H1 (cell line): ENCODE measurements at regions not wholly inside any gene's neighbourhood (a gene's known extent, or its start where the extent isn't known, plus 50 kb on each side); places are given as distances from the start of the nearest gene placed in this dataset.

Experiments used
- CTCF ChIA-PET: fragments of 300-600 bp; sonication (Branson Sonifier 250); formaldehyde crosslinking; loops from one replicate; lab custom pipeline; 2021; ENCODE audit not compliant: partially characterized antibody; lab: Charles Lee
- POLR2A ChIA-PET: fragments of 300-600 bp; sonication (Branson Sonifier 250); formaldehyde crosslinking; loops from one replicate; lab custom pipeline; 2021; ENCODE audit warnings: inconsistent platforms; ENCODE audit not compliant: partially characterized antibody; lab: Charles Lee
- DNase-seq, 2 experiments: peaks; one replicate each; pipeline versions ENCODE4 v3.0.0 to v3.0.0-alpha.2; 2010 to 2022; ENCODE audit warnings: low spot score in 2 of 2, low read depth in 1 of 2, mixed read lengths in 1 of 2
- FAIRE-seq: peaks from 2 replicates; lab custom pipeline; 2011; peaks lifted over from hg19 to GRCh38; lab: Jason Lieb, UNC
- H2AFZ ChIP-seq: 2 replicates; pipeline ENCODE4 v1.8.1; 2012; ENCODE audit warnings: low read length, inconsistent platforms
- H2AK5ac ChIP-seq: 2 replicates; pipeline ENCODE4 v1.6.1; 2013; ENCODE audit warnings: low read depth, low read length
- H2BK120ac ChIP-seq: replicated peaks from 2 replicates; pipeline ENCODE3; 2013; ENCODE audit warnings: low read depth, low read length, inconsistent platforms
- H2BK12ac ChIP-seq: 2 replicates; pipeline ENCODE4 v1.6.1; 2013; ENCODE audit warnings: low read depth, low read length
- H2BK15ac ChIP-seq: 2 replicates; pipeline ENCODE4 v1.6.1; 2013; ENCODE audit warnings: low read length
- H2BK20ac ChIP-seq: 2 replicates; pipeline ENCODE4 v1.6.1; 2013; ENCODE audit warnings: low read length
- H2BK5ac ChIP-seq: 2 replicates; pipeline ENCODE4 v1.6.1; 2013; ENCODE audit warnings: low read depth, low read length
- H3K14ac ChIP-seq: 2 replicates; pipeline ENCODE4 v1.6.1; 2013; ENCODE audit warnings: inconsistent platforms; ENCODE audit not compliant: insufficient read length
- H3K18ac ChIP-seq: 2 replicates; pipeline ENCODE4 v1.6.1; 2013; ENCODE audit warnings: low read length; ENCODE audit errors: extremely low read depth
- H3K23ac ChIP-seq: 2 replicates; pipeline ENCODE4 v1.6.1; 2013; ENCODE audit warnings: inconsistent platforms; ENCODE audit not compliant: insufficient read length
- H3K23me2 ChIP-seq: 2 replicates; pipeline ENCODE4 v1.6.1; 2013; ENCODE audit warnings: low read depth, low read length
- H3K27ac ChIP-seq: 2 replicates; pipeline ENCODE4 v1.6.1; 2011; ENCODE audit warnings: low read depth, low read length, inconsistent platforms
- H3K27me3 ChIP-seq, 4 experiments: replicated peaks in 1 of 4; 1 replicate in 1 of 4; 2 replicates in 3 of 4; pipeline versions ENCODE4 v1.6.1 to v1.8.1; 2011 to 2013; ENCODE audit warnings: low read length in 3 of 4, mild to moderate bottlenecking in 3 of 4, inconsistent platforms in 2 of 4, mixed read lengths in 2 of 4, moderate library complexity in 1 of 4; ENCODE audit not compliant: control insufficient read depth in 3 of 4, insufficient read depth in 3 of 4; ENCODE audit errors: extremely low read depth in 1 of 4
- H3K36me3 ChIP-seq, 4 experiments: 2 replicates each; pipeline versions ENCODE4 v1.6.1 to v1.8.1; 2011 to 2013; ENCODE audit warnings: mild to moderate bottlenecking in 4 of 4, low read length in 3 of 4, moderate library complexity in 2 of 4, control low read depth in 1 of 4, inconsistent platforms in 1 of 4; ENCODE audit not compliant: insufficient read depth in 4 of 4, control insufficient read depth in 2 of 4
- H3K4ac ChIP-seq: replicated peaks from 2 replicates; pipeline ENCODE3; 2013; ENCODE audit warnings: low read length, low read depth, mixed read lengths, inconsistent platforms; ENCODE audit not compliant: insufficient read length
- H3K4me1 ChIP-seq, 4 experiments: replicated peaks in 1 of 4; 1 replicate in 1 of 4; 2 replicates in 3 of 4; pipeline versions ENCODE4 v1.6.1 to v1.8.1; 2011 to 2013; ENCODE audit warnings: low read length in 3 of 4, inconsistent platforms in 2 of 4, mixed read lengths in 1 of 4; ENCODE audit not compliant: insufficient read depth in 4 of 4, control insufficient read depth in 3 of 4
- H3K4me2 ChIP-seq, 2 experiments: 2 replicates each; pipeline versions ENCODE4 v1.6.1 to v1.8.1; 2011 to 2013; ENCODE audit warnings: low read depth in 2 of 2, low read length in 2 of 2, control low read depth in 1 of 2, inconsistent platforms in 1 of 2, mild to moderate bottlenecking in 1 of 2; ENCODE audit not compliant: insufficient read depth in 1 of 2
- H3K4me3 ChIP-seq, 4 experiments: fragments of 200-600, 300-600 bp in 1 of 4; sonication (generic), shearing (Covaris generic), sonication (Bioruptor Twin) in 1 of 4; 2 replicates each; pipeline versions ENCODE4 v1.5.1 to v1.8.1; 2011 to 2016; ENCODE audit warnings: low read length in 4 of 4, low read depth in 3 of 4, control low read depth in 2 of 4, inconsistent platforms in 2 of 4, mild to moderate bottlenecking in 2 of 4, mixed read lengths in 1 of 4, moderate library complexity in 1 of 4; ENCODE audit not compliant: insufficient read depth in 2 of 4; ENCODE audit errors: extremely low read depth in 1 of 4
- H3K56ac ChIP-seq: replicated peaks from 2 replicates; pipeline ENCODE3; 2013; ENCODE audit warnings: low read depth, mild to moderate bottlenecking, mixed read lengths, low read length, inconsistent platforms; ENCODE audit not compliant: insufficient read length
- H3K79me1 ChIP-seq: 2 replicates; pipeline ENCODE4 v1.6.1; 2013; ENCODE audit warnings: low read depth, low read length, control low read depth
- H3K79me2 ChIP-seq, 2 experiments: 2 replicates each; pipeline versions ENCODE4 v1.6.1 to v1.8.1; 2012 to 2013; ENCODE audit warnings: low read length in 2 of 2, mild to moderate bottlenecking in 2 of 2, inconsistent platforms in 1 of 2; ENCODE audit not compliant: insufficient read depth in 2 of 2, control insufficient read depth in 1 of 2
- H3K9ac ChIP-seq, 4 experiments: replicated peaks in 1 of 4; 1 replicate in 1 of 4; 2 replicates in 3 of 4; pipeline versions ENCODE4 v1.6.1 to v1.8.1; 2011 to 2013; ENCODE audit warnings: low read depth in 3 of 4, low read length in 3 of 4, control low read depth in 2 of 4, mild to moderate bottlenecking in 2 of 4, moderate library complexity in 2 of 4, inconsistent platforms in 1 of 4; ENCODE audit errors: extremely low read depth in 1 of 4
- H3K9me3 ChIP-seq, 2 experiments: 2 replicates each; pipeline versions ENCODE4 v1.6.1 to v1.8.1; 2012 to 2013; ENCODE audit warnings: mild to moderate bottlenecking in 2 of 2, moderate library complexity in 2 of 2, control low read depth in 1 of 2, inconsistent platforms in 1 of 2, low read depth in 1 of 2, low read length in 1 of 2, mixed read lengths in 1 of 2; ENCODE audit not compliant: insufficient read depth in 2 of 2
- H4K20me1 ChIP-seq, 2 experiments: replicated peaks in 1 of 2; 2 replicates each; pipeline versions ENCODE3 to v1.8.1; 2011 to 2013; ENCODE audit warnings: inconsistent platforms in 2 of 2, low read length in 2 of 2, mild to moderate bottlenecking in 1 of 2; ENCODE audit not compliant: insufficient read depth in 2 of 2, control insufficient read depth in 1 of 2
- H4K5ac ChIP-seq: 2 replicates; pipeline ENCODE4 v1.6.1; 2013; ENCODE audit warnings: low read length, low read depth, mixed read lengths, inconsistent platforms; ENCODE audit not compliant: insufficient read length
- H4K8ac ChIP-seq: 2 replicates; pipeline ENCODE4 v1.8.0; 2013; ENCODE audit warnings: mild to moderate bottlenecking, moderate library complexity, low read length, inconsistent platforms; ENCODE audit not compliant: insufficient read depth; ENCODE audit errors: extremely low read depth
- H4K91ac ChIP-seq: replicated peaks from 2 replicates; pipeline ENCODE3; 2013; ENCODE audit warnings: low read length, mixed read lengths, inconsistent platforms; ENCODE audit not compliant: insufficient read length
- HDAC6 ChIP-seq: IDR thresholded peaks from one replicate; pipeline ENCODE4 v1.7.1; 2012; ENCODE audit warnings: low read depth, mild to moderate bottlenecking, inconsistent platforms, low read length, moderate library complexity
- SIN3A ChIP-seq, 2 experiments: IDR thresholded peaks in 1 of 2; conservative IDR thresholded peaks in 1 of 2; 2 replicates each; pipeline ENCODE4 v1.6.1; 2011 to 2012; ENCODE audit warnings: low read length in 2 of 2, improper control_type of control experiment in 1 of 2, low read depth in 1 of 2, mild to moderate bottlenecking in 1 of 2
- WGBS, 2 experiments: shearing (Covaris generic) in 1 of 2; methylation state at CpG; one replicate each; pipeline versions ENCODE4 v1.1.6 to v1.1.7; 2013 to 2015; ENCODE audit warnings: low lambda C conversion rate in 2 of 2, mixed read lengths in 2 of 2, inconsistent platforms in 1 of 2, low coverage in 1 of 2, missing lambda C conversion rate in 1 of 2; ENCODE audit not compliant: insufficient replicate concordance in 2 of 2, insufficient coverage in 1 of 2, insufficient read length in 1 of 2; ENCODE audit errors: extremely low coverage in 1 of 2, missing lambda C conversion rate in 1 of 2; 5-methylcytosine and 5-hydroxymethylcytosine counted together

DNA sequence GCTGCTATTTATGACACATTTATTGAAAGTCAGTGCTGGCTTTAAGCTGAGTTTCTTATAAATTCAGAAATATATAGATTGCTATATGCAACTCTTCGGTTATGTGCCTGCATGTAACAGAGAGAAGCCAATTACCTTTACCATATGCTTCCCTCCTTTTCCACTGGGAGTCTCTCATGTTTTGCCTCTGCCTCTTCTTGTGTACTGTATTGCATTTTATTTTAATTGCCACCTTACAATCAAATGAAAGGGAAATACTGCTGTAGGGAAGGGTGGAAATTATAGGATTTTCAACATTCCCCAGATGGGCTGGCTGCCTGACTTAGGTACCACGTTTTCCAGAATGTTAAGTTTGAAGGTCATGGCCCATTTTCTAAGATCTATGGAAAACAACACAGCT lies 655.4 kb upstream of the SLIT2 start:
- Histone ChIP-seq H2AK5ac (no peak overlapping the region), H3K4me2 (no peak overlapping the region), H3K18ac (no peak overlapping the region), H4K5ac (no peak overlapping the region), H3K9ac (no peak overlapping the region), H3K79me2 (no peaks in the 10 kb centered on the region), H3K4me1 (no peaks in the 10 kb centered on the region), H2BK15ac (no peak overlapping the region), H3K9me3 (no peaks in the 10 kb centered on the region), H3K14ac (no peak overlapping the region), H3K56ac (no peak overlapping the region), H3K79me1 (no peaks in the 10 kb centered on the region), H3K4me3 (no peak overlapping the region), H3K27me3 (no peaks in the 10 kb centered on the region), H2BK20ac (no peak overlapping the region), H4K20me1 (no peaks in the 10 kb centered on the region), H2BK12ac (no peak overlapping the region), H3K23me2 (no peaks in the 10 kb centered on the region; the same call in 1 of the 2 replicates), H2BK5ac (no peak overlapping the region), H3K36me3 (no peaks in the 10 kb centered on the region), H3K27ac (no peak overlapping the region), H2AFZ (no peak overlapping the region), H3K23ac (no peak overlapping the region), H4K8ac (no peak overlapping the region), H4K91ac (no peak overlapping the region), H3K4ac (no peak overlapping the region), H2BK120ac (no peak overlapping the region)
- DNase-seq, result no peak
- no peak for FAIRE-seq
- 78% methylated on average over 2 of the region's 2 CpGs; no CpG with 5 or more reads in 1 of the 2 experiments for WGBS, 2 experiments
- POLR2A ChIA-PET, result no interaction called here
- CTCF ChIA-PET, result interaction anchor here (0.6 kb wide), 1 partner anchor 501 kb away, joined by 4 read pairs; no protein-coding TSS in a partner anchor
- no peak for TF ChIP-seq SIN3A (conservative IDR thresholded peaks at IDR 0.05 in 1 of 2, IDR thresholded peaks at IDR 0.05 in 1 of 2; ENCODE audit: low read depth in 1 of 2, low read length in 2 of 2)
- no peak for TF ChIP-seq HDAC6
